SW480 (cell line): ENCODE measurements at regions not wholly inside any gene's neighbourhood (a gene's known extent, or its start where the extent isn't known, plus 50 kb on each side); places are given as distances from the start of the nearest gene placed in this dataset.

Experiments
- DNase-seq: peaks from one replicate; pipeline ENCODE4 v3.0.0-alpha.2; 2016; ENCODE audit warnings: low spot score

DNA sequence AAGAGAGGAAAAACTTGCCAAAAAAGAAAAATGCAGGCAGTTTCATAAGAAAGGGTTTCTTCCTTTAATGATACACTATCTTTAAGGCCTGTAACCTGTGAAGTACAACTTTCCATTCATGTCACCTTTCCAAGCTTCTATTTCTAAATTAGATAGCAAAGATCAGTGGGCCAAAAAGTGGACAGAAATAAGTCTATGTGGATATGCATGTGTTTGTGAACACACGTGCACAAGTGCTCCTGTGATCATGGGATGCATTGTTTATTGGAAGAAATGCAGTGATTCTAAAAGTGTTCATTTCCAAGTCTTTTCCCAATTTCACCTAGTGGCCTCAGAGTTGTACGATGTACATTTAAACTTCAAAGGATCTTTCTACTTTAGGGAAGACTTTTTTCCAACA lies 230.0 kb upstream of the BLID start:
- no peak for DNase-seq

DNA sequence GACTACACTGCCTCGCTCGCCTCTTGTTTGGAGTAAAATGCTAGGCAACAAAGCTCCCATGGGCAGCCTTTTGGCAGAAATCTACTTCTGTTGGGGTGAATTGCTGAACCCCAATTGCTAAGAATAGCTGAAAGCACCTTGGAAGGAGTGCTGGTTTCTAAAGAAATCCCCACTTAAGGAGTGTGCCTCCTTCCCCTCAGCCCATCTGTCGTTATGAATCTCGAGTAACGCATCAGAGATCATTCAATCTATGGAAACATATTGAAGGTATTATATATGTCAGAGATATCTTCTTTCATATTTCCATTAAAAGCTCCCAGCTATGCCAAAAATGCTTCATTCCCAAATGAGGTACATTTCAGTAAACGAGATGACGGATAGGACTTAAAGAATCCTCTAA lies 229.6 kb upstream of the BLID start:
- DNase-seq, result no peak

DNA sequence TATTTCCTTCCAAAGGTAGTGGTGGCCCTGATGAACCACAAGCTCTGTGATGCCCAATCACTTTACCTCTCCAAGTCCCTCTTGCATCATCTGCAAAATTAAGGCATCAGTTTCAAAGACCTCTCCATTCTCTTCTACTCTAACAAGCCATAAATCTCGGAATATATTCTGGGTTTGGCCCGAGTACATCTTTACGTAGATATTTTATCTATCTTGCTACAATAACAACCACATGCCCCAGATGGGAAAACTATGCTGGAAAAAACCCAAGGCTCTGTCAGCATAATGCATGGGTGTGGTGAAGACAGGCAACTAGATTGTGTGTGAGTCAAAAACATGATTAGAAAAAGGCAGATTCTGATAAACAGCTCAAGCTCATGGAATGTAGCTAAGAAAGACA lies 228.2 kb upstream of the BLID start:
- DNase-seq, result no peak

DNA sequence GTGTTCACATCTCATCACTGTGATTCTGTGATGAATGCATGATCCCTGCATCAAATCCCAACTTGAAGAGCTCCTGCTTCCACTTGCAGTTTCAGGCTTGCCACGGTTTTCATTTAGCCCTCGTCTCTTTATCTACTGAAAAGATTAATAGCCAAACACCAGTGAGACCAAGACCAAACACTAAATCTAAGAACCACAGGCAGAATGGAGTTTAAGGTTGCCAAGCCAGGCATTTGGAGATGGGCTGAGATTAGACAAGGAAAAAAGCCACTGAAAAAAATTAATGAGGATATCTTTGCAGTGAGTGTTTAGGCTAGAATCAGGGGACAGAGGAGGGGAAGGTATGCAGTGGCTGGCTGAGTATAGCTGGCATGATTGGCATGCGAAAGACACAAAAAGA lies 227.2 kb upstream of the BLID start:
- DNase-seq, result no peak

DNA sequence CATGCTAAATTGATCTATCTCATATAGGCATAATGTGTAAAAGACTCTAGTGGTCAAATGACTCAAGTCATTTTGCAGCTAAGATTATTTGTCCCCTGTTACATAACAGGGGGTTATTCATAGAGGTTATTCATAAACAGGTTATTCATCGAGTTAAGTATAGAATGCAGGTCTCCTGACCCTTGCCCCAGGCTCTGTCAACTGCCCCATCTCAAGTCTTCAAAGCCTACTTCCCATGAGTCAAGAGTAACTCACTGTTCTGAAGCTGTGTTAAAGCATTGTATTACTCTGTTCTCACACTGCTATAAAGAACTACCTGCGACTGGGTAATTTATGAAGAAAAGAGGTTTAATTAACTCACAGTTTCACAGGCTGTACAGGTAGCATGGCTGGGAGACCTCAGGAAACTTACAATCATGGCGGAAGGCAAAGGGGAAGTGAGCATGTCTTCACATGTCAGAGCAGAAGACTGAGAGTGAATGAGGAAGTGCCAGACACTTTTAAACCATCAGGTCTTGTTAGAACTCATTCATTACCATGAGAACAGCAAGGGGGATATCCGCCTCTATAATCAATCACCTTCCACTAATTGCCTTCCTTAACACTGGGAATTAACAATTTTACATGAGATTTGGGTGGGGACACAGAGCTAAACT lies 226.2 kb upstream of the BLID start:
- no peak for DNase-seq

DNA sequence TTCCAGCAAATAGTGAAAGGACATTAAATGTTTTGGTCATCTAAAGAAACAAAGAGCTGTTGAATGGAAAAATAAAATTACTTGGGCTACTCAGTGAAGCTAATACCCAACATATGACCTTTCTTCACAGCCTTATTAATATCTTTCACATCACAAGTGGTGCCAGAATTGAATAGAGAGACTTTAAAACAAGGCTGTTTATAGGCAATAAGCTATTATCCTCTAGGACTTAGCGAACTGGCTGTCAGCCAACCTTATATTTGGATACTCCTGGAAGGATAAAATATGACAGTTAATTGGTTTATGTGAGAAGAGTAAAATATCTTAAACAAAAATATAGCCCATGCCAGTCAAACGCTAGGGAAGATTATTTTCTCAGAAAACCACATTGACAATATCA lies 225.5 kb upstream of the BLID start:
- no peak for DNase-seq

DNA sequence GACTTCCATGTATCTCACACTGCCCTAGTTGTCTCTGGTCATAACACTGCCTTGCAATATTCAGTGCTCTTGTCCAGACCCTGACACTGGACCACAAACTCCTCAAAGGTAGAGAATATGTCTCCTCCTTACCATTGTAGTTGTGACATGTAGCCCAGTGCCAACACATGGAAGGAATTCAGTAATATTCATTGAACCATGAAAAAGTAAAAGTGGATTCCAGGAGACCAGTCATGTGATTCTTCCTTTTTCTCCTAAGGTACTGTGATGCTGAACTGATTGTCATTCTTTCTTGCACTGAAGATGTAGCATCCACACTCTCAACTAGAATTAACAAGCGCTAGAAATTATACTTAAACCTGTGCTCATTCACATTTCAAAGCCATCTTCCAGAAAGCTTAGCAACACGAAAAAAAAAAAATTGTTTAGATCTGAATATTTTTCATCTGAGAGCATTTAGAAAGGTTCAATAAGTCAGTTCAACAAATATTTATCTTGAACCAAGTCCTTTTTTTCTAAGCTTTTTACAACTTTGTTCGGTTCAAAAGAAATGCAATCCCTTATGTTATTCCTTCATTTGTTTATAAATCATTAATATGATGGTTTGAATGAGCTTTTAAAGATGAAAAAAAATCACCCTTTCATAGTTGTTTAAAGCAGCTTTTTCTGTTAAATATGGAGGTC lies 224.7 kb upstream of the BLID start:
- DNase-seq, result no peak

DNA sequence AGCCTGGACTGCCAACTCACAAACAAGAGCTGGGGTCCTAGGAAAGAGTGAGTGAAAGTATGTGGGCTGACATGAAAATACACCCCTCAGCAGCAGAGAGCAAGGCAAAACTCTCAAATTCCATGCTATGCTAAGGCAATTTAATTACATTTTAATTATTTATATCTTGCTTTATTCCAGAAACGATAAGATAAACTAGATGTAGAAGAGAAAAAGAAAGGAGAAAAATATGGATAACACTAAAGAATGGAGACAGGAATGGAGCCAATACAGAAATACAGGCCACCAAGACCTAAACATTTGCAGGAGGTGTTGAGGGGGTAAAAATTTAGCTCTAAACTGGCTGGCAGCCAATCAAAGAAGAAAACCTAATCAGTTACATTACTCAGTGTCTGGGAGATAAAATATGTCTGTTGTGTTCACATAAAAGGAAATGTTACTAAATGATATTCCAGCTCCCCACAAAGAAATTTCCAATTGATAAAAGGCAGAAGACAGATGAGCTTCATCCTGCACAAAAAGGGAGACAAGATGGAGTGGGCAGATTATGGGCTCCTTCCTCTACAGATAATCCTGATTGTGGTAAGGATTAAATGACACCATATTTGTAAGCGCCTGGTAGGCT lies 223.5 kb upstream of the BLID start:
- DNase-seq, result no peak

DNA sequence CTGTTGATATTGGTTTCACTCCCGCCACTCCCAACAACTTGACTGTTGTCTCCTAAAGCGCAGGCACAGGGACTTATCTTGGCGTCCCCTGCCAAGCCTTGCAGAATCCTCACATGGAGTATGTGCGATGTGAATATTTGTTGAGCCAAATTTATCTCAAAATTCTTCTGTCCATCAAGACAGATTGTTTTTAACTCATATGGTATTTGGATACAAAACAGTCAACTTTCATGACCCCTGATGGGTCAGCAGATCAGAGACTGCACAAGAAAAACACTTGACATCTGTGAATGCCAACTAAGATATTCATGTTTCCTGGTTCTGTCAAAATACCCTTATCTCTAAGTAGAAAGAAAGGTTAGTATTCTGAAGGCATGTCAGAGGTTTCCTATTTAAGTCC lies 221.7 kb upstream of the BLID start:
- DNase-seq, result no peak

DNA sequence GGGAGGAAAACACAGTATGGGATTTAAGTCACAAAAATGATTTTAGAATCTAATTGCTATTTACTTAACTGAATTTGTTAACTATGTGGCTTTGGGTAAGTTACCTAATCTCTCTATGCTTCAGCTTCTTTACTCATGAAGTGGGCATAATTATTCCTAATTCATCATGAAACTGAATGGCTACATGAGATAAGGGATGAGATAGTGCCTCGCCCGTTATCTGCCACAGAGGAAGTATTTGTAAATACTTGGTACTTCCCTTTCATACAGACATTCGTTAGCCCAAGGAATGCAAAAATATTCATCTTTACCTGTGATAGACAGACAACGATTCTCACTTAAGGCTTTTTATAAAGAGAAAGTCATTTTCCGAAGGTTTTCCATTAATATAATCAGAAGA lies 221.2 kb upstream of the BLID start:
- DNase-seq, result no peak

DNA sequence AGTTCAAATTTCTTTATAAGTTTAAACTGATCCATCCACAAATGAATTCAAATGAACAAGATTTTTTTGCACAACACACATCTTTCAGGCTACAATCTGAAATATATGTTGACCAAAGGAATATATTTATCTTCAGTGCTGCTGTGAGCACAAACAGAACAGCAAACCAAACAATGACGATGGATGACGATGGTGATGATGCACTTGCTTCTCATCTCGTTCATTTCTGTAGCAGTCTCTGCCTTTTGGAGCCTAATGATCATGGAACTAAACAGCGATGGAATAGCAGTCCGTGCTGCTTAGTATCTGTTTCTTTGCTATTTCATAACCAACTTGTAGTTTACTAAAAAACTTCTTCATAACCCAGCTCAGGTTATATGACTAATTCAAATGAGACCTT lies 220.7 kb upstream of the BLID start:
- DNase-seq, result no peak

DNA sequence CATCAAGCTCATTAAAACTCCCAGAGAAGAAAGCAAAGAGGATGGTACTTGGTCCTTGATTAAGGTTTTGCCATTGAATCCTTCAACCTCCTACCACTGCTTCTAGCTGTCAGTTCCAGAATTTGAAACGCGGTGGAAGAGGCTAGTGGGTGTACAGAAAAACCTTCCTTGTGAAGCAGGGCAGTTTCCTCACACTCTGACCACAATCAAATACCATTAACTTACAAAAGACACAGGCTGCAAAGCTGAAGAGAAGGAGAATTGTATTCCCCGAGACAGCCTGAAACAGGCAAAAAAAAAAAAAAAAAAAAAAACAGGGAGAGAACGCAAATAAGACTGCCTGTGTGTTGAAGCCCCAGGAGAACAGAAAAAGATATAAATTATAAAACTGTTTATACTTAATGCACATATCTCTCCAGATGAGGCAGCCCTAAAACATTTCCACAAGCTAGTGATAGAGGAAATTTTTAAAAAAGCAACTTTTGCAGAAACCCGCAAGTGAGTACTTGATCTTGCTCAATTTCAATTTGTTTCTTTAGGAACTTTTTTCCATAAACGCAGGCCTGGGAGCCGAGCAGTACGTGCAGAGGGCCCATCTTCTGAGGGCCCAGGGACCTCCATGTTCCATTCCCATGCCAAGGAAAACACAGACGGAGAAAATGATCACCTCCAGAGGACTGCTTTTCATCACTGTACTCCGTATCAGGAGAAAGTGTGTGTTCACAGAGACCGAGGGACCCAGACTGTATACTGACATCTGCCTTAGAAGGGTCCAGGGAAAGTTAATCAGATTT lies 218.7 kb upstream of the BLID start:
- no peak for DNase-seq

DNA sequence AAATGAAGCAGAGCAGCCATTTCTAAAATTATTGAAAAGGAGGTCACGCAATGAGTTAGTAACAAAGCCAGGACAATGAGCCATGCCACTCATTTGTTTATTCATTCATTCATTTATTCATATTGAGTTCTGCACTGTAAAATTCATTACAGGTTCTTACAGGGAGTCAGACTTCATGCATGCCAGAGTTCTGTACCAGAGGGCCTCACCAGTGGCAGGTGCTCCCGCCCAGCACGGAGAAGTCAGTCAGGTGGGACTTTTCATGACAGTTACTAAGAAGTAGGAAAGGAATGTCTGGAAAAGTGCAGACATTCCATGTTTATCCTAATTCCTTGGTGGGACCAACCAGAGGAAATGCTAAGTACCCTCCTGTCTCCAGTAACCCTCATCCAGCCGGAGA lies 217.5 kb upstream of the BLID start:
- no peak for DNase-seq

DNA sequence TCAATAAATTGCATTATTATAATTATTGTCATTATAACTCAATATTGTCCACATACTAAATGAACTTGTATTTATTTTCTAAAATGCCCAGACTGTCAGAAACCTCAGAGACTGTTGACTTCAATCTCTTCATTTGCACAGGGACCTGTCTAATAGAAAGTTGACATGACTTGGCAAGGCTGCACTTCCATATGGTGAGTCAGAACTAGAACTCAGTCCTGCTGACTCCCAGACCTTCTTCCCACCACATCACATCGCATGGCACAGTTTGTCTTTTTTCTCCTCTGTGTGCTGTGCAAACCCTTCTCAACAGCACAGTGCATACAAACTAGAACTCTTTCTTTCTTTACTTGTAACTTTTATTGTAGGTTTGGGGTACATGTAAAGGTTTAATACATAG lies 215.1 kb upstream of the BLID start:
- DNase-seq, result no peak

DNA sequence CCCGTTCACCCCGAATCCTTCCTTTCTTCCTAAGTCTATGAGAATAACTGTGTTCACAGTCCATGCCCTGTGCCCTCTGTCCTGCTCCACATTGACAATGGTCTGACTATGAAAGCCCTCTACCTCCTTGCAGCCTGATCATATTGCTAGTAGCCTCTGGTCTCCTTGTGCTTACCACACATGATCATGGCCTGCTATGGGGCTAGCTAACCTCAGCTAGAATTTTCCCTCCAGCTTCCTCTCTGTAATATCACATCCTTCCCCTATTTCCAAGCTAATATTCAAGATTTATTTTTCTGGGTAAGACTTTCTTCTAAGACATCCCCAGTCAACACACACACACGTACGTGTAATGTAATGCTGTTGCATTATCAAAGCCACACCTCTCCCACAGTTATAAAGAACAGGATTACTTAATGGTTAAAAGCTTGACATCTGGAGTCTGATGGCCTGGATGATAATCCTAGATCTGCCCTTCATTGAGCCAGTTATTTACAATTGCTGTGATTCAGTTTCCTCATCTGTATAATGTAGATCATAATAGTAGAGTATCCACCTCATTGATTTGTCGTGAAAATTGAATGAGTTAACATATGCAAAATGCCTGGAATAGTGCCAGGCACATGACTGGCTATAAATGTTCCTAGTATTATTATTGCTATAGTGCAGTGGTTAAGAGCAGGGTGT lies 214.4 kb upstream of the BLID start:
- no peak for DNase-seq

DNA sequence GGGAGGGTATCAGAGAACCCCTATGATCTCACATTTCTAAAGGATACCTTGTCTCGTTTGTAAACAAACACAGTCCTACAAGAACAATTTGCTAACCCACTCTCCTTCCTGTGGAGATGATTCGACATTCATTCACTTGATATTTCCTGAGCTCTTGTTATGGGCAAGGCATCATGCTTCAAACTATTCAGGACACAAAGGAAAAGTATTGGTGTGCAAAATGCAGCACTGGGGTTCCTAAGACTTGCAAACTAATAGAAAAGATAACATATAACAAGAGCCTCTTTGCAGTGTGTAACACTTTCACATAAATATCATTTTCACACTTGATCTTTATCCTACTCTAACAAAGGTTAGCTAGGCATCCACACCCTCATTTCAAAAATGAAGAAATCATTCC lies 211.5 kb upstream of the BLID start:
- no peak for DNase-seq

DNA sequence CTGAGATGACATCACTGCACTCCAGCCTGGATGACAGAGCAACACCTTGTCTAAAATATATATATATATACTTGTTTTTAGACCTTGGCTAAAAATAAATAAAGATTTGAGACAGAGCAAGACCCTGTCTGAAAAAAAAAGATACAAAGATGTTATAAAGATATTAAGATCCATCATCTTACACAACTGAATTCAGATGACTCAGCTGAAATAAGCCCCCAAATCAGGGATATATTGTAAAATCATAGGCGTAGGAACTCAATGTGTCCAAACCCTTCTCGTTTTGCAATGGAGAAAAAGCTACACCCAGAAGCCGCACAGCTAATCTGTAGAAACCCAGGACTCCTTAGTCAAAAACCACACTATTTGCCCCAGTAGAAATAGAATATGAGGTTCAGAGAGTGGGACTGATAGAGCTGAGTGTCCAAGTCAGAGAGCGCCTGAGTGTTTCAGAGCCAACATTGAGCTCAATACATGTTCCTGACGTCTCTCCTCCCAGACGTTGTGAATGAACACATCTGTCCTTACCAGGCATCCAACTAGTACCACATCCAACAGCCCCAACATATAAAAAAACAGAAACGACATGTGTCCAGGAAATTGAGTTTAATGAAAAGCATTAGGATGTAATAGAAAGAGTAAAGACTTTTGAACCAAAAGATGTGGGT lies 207.9 kb upstream of the BLID start:
- no peak for DNase-seq

DNA sequence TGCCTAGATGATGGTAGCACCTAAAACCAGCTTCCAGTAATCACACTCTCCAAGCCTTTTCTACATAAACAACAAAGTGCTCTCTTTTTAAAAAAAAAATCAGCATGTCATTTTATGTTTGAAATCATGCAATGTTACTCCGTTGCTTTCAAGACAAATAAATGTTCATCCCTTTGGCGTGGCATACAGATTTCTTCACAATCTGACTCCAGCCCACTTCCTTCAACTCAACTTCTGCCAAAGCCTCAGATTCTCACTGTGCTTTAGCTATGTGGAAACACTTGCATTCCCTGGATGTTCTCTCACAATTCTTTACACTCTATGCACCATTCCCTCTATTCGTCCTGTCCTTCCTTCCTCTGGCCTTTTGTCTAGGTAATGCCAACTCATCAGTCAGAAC lies 206.3 kb upstream of the BLID start:
- no peak for DNase-seq

DNA sequence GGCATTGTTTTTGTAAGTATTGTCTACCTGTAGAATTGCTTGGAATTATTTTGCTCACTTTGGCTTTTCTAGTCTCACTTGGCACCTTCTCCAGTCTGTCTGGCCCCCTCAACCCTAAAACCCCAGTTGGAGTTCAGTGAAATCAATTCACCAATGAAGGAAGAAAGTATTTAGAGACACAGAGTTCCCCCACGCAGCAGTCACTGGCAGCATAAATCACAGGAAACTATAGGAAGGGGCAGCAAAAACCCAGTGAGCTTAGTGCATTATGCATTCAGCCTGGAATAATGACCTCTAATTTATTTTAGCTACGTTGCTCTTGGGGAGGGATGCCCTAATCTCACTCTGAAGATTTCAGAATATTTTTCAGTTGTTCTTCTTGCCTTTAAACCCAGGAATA lies 204.7 kb upstream of the BLID start:
- DNase-seq, result no peak

DNA sequence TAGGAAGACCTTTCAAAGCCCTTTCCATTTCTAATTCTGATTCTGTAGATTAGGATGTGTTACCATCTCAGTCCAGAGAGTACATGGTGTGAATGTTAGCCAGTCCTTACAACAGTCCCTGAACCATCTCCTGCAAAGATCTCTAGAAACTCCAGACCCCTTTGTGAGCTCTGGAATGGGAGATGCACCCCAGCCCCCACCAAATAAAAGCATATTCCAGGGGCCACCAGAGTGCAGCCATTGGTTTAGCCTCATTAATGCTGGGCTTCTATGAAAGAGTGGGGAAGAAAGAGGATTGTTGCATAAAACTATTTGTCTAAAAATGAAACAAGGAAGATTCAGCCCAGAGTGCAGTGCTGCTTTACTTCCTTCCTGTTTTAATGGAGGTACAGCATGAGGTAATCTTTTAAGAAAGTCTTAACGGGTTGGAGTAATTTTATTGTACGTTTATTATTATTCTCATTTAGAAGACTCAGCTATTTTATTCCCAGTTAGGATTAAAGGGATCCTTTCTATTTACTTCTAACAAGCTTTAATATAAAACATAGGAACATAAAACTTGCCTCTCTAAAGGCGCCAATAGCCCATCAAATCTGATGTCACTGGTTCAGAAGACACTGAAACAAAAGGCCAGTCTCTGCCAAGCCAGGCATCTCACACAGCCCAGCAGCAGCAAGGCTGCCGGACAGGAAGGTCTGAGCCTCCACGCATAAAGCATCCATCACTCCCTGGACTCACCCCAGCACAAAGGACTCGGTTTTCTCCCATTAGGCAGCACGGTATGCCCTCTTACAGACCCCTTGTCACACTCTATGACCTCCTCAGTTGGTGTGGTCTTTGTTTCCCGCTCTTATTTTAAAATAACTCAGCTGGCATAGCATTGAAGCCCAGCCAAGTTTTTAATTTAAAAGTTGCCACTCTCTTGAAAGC lies 203.9 kb upstream of the BLID start:
- no peak for DNase-seq

DNA sequence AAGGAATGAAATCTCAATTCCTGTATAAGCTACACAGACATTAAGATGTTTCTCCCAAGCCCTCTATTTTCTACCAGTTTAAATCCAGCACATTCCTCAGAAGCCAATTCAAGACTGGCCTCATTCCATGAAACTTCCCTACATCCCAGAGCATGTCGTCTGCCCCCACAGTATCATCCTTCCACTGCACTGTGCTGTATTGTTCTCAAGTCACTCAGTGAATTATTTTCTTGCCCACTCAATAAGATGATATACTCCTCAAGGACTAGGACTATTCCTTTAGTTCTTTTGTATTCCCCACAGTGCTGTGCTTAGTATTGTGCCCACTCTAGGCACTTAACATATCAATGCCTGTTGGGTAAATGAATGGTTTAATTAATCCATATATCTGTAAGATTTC lies 203.1 kb upstream of the BLID start:
- no peak for DNase-seq
